WERI-Rb-1 (cell line): ENCODE measurements at regions not wholly inside any gene's neighbourhood (a gene's known extent, or its start where the extent isn't known, plus 50 kb on each side); places are given as distances from the start of the nearest gene placed in this dataset.

ENCODE experiments used
- DNase-seq: peaks from one replicate; pipeline ENCODE4 v3.0.0-alpha.2; 2020
- H3K27ac ChIP-seq: fragments of 250-450 bp; sonication (Bioruptor Pico); 2 replicates; pipeline ENCODE4 v1.5.1; 2020; ENCODE audit warnings: mild to moderate bottlenecking, moderate library complexity
- H3K27me3 ChIP-seq: fragments of 250-450 bp; sonication (Bioruptor Pico); 2 replicates; pipeline ENCODE4 v1.5.1; 2021; ENCODE audit warnings: mild to moderate bottlenecking, low read depth, moderate library complexity; ENCODE audit not compliant: insufficient read depth, severe bottlenecking
- H3K36me3 ChIP-seq: fragments of 250-450 bp; sonication (Bioruptor Pico); 2 replicates; pipeline ENCODE4 v1.5.1; 2020; ENCODE audit warnings: mild to moderate bottlenecking, moderate library complexity
- H3K4me3 ChIP-seq: 2 replicates; pipeline ENCODE4 v1.5.1; 2011; ENCODE audit warnings: low read depth, mild to moderate bottlenecking, control low read depth, low read length
- H3K9me3 ChIP-seq: fragments of 250-450 bp; sonication (Bioruptor Pico); 2 replicates; pipeline ENCODE4 v1.5.1; 2021; ENCODE audit warnings: mild to moderate bottlenecking, moderate library complexity; ENCODE audit not compliant: severe bottlenecking
- CTCF ChIP-seq: IDR thresholded peaks from 2 replicates; pipeline ENCODE4 v1.5.1; 2011; ENCODE audit warnings: low read depth, mild to moderate bottlenecking, control low read depth, inconsistent platforms, low read length

- no peaks in the 10 kb centered on the region for H3K9me3 ChIP-seq
- no peaks in the 10 kb centered on the region for H3K36me3 ChIP-seq
- no peak for TF ChIP-seq CTCF
- H3K4me3 ChIP-seq = no peak overlapping the region
- no peak overlapping the region for H3K27ac ChIP-seq
- no peaks in the 10 kb centered on the region for H3K27me3 ChIP-seq
- DNase-seq = no peak
These were observed 845.1 kb downstream of the DACH1 start for GRCh38 chr13:71021825-71022422.

GRCh38 chr13:71018995-71019394 lies 848.0 kb downstream of the DACH1 start:
- no peak for TF ChIP-seq CTCF
- Histone ChIP-seq H3K9me3 (no peaks in the 10 kb centered on the region), H3K27me3 (no peaks in the 10 kb centered on the region), H3K36me3 (no peaks in the 10 kb centered on the region), H3K4me3 (no peak overlapping the region), H3K27ac (no peak overlapping the region)
- DNase-seq = no peak

GRCh38 chr13:71018544-71018943 lies 848.5 kb downstream of the DACH1 start:
- H3K27ac ChIP-seq = no peak overlapping the region
- no peaks in the 10 kb centered on the region for H3K27me3 ChIP-seq
- no peak for TF ChIP-seq CTCF
- H3K9me3 ChIP-seq = no peaks in the 10 kb centered on the region
- no peak overlapping the region for H3K4me3 ChIP-seq
- DNase-seq = no peak
- no peaks in the 10 kb centered on the region for H3K36me3 ChIP-seq

- Histone ChIP-seq H3K27me3 (no peaks in the 10 kb centered on the region), H3K4me3 (no peak overlapping the region), H3K36me3 (no peaks in the 10 kb centered on the region), H3K9me3 (no peaks in the 10 kb centered on the region), H3K27ac (no peak overlapping the region)
- TF ChIP-seq CTCF = no peak
- DNase-seq = no peak
These were observed 849.4 kb downstream of the DACH1 start for GRCh38 chr13:71017607-71018006.

- DNase-seq = no peak
- no peak for TF ChIP-seq CTCF
- Histone ChIP-seq H3K9me3 (no peaks in the 10 kb centered on the region), H3K27me3 (no peaks in the 10 kb centered on the region), H3K4me3 (no peak overlapping the region), H3K36me3 (no peaks in the 10 kb centered on the region), H3K27ac (no peak overlapping the region)
These were observed 851.5 kb downstream of the DACH1 start for GRCh38 chr13:71015516-71015915.

GRCh38 chr13:71015021-71015420 lies 852.0 kb downstream of the DACH1 start:
- H3K27me3 ChIP-seq = no peaks in the 10 kb centered on the region
- H3K36me3 ChIP-seq = no peaks in the 10 kb centered on the region
- no peak overlapping the region for H3K4me3 ChIP-seq
- TF ChIP-seq CTCF = no peak
- no peak for DNase-seq
- no peaks in the 10 kb centered on the region for H3K9me3 ChIP-seq
- H3K27ac ChIP-seq = no peak overlapping the region
